Osteocyte (in vitro differentiated cells): ENCODE measurements at regions not wholly inside any gene's neighbourhood (a gene's known extent, or its start where the extent isn't known, plus 50 kb on each side); places are given as distances from the start of the nearest gene placed in this dataset.
"Not testable (repeated sequence)": the region's sequence is repeated elsewhere in the genome, so short reads cannot be mapped to it uniquely, and the experiment has no call there.

Experiments used
- DNase-seq: peaks from one replicate; pipeline ENCODE4 v3.0.0; 2021; ENCODE audit warnings: mixed read lengths; ENCODE audit not compliant: unreplicated experiment; ENCODE audit errors: extremely low spot score
- H3K27ac Mint-ChIP-seq: one replicate; pipeline ENCODE4 v1.8.0; 2021; ENCODE audit warnings: mild to moderate bottlenecking, mixed read lengths; ENCODE audit not compliant: unreplicated experiment
- H3K27me3 Mint-ChIP-seq: one replicate; pipeline ENCODE4 v1.8.0; 2021; ENCODE audit warnings: mixed read lengths; ENCODE audit not compliant: unreplicated experiment
- H3K36me3 Mint-ChIP-seq: one replicate; pipeline ENCODE4 v1.8.0; 2021; ENCODE audit warnings: mixed read lengths; ENCODE audit not compliant: unreplicated experiment
- H3K4me1 Mint-ChIP-seq: one replicate; pipeline ENCODE4 v1.8.0; 2021; ENCODE audit warnings: mixed read lengths; ENCODE audit not compliant: unreplicated experiment
- H3K4me3 Mint-ChIP-seq: one replicate; pipeline ENCODE4 v1.8.0; 2021; ENCODE audit warnings: mild to moderate bottlenecking, moderate library complexity, mixed read lengths; ENCODE audit not compliant: unreplicated experiment
- H3K9me3 Mint-ChIP-seq: one replicate; pipeline ENCODE4 v1.8.0; 2021; ENCODE audit warnings: mixed read lengths; ENCODE audit not compliant: unreplicated experiment
- CTCF ChIP-seq: fragments of 200-600 bp; sonication (generic); IDR thresholded peaks from 2 replicates; pipeline ENCODE4 v1.5.0; 2021; ENCODE audit warnings: antibody characterized with exemption, mild to moderate bottlenecking, moderate library complexity

DNA sequence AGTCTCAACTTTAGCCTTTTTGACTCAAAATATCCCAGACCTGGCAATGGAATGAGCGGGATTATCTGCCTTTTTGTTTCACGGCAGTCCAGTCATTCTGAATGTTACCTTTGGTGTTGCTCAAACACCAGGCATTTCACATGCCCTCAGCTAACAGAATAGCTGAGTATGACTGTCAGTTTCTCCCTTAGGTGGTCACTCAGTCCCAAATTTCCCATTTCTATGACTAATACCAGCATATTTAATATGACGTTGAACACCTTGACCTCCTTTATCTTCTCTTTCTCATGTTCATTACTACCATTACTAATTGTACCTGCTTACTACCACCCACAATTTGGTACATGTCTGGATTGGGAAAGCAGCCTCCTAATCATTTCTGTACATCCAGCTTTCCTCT, 65.2 kb downstream of the EDN1 start:
- peaks cover 7% of the 10 kb centered on the region for H3K36me3 Mint-ChIP-seq
- DNase-seq, result no peak
- TF ChIP-seq CTCF, result no peak

DNA sequence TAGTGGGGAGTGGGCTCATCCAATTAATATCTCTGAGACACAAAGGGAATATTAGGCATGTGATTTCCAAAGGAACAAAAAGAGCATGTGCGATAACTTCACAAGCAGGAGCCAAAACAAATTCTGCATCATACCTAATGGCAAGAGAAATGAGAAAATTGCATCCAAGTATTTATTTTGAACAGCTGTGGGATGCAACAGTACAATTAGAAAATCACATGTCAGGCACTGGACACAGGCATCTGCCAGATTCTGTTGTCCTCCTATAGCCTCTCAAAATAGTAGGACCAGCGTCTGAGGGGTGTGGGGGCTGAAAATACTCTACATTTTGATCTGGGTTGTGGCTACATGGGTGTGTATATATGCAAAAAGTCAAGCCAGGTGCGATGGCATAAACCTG, 66.3 kb downstream of the EDN1 start:
- H3K36me3 Mint-ChIP-seq, result peaks cover 7% of the 10 kb centered on the region

More for the DNA sequence above, 65.2 kb downstream of the EDN1 start:
- H3K4me1 Mint-ChIP-seq, result peaks cover 41% of the 10 kb centered on the region
- H3K4me3 Mint-ChIP-seq, result no peak overlapping the region
- H3K9me3 Mint-ChIP-seq, result peaks cover 9% of the 10 kb centered on the region
- peak overlapping the region; percentile 91 for H3K27ac Mint-ChIP-seq
- no peaks in the 10 kb centered on the region for H3K27me3 Mint-ChIP-seq

GRCh38 chr6:12356983-12357972, 67.1 kb downstream of the EDN1 start:
- TF ChIP-seq CTCF, result no peak
- no peaks in the 10 kb centered on the region for H3K27me3 Mint-ChIP-seq
- peaks cover 3% of the 10 kb centered on the region for H3K36me3 Mint-ChIP-seq
- H3K9me3 Mint-ChIP-seq, result peaks cover 3% of the 10 kb centered on the region
- no peak overlapping the region for H3K4me3 Mint-ChIP-seq
- DNase-seq, result no peak
- H3K27ac Mint-ChIP-seq, result no peak overlapping the region
- H3K4me1 Mint-ChIP-seq, result peaks cover 41% of the 10 kb centered on the region

More for the DNA sequence above, 66.3 kb downstream of the EDN1 start:
- Mint-ChIP-seq H3K27ac (no peak overlapping the region), H3K9me3 (peaks cover 9% of the 10 kb centered on the region), H3K4me1 (peaks cover 41% of the 10 kb centered on the region), H3K27me3 (no peaks in the 10 kb centered on the region), H3K4me3 (no peak overlapping the region)
- TF ChIP-seq CTCF, result no peak
- DNase-seq, result no peak

GRCh38 chr6:12359036-12359435, 68.9 kb downstream of the EDN1 start:
- no peak for DNase-seq
- H3K9me3 Mint-ChIP-seq, result no peaks in the 10 kb centered on the region
- peaks cover 40% of the 10 kb centered on the region for H3K4me1 Mint-ChIP-seq
- H3K27me3 Mint-ChIP-seq, result no peaks in the 10 kb centered on the region
- H3K36me3 Mint-ChIP-seq, result no peaks in the 10 kb centered on the region
- H3K4me3 Mint-ChIP-seq, result no peak overlapping the region
- no peak overlapping the region for H3K27ac Mint-ChIP-seq
- TF ChIP-seq CTCF, result no peak

GRCh38 chr6:12361042-12361765, 71.0 kb downstream of the EDN1 start:
- Mint-ChIP-seq H3K36me3 (no peaks in the 10 kb centered on the region), H3K4me1 (peaks cover 30% of the 10 kb centered on the region), H3K4me3 (no peak overlapping the region), H3K27ac (no peak overlapping the region), H3K9me3 (no peaks in the 10 kb centered on the region), H3K27me3 (no peaks in the 10 kb centered on the region)
- no peak for DNase-seq
- TF ChIP-seq CTCF, result no peak

DNA sequence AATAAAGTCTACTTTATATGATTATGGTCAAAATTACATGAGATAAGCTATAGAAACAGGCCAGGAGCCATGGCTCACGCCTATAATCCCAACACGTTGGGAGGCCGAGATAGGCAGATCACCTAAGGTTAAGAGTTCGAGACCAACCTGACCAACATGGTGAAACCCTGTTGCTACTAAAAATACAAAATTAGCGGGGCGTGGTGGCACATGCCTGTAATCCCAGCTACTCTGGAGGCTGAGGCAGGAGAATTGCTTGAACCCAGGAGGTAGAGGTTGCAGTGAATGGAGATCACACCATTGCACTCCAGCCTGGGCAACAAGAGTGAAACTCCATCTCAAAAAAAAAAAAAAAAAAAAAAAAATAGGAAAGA, 73.1 kb downstream of the EDN1 start:
- H3K9me3 Mint-ChIP-seq, DNase-seq, H3K36me3 Mint-ChIP-seq, H3K27ac Mint-ChIP-seq, H3K4me3 Mint-ChIP-seq, H3K27me3 Mint-ChIP-seq: not testable (repeated sequence)
- peaks cover 25% of the 10 kb centered on the region for H3K4me1 Mint-ChIP-seq
